ENCODE measurements at regions not wholly inside any gene's neighbourhood (a gene's known extent, or its start where the extent isn't known, plus 50 kb on each side); places are given as distances from the start of the nearest gene placed in this dataset.

DNA sequence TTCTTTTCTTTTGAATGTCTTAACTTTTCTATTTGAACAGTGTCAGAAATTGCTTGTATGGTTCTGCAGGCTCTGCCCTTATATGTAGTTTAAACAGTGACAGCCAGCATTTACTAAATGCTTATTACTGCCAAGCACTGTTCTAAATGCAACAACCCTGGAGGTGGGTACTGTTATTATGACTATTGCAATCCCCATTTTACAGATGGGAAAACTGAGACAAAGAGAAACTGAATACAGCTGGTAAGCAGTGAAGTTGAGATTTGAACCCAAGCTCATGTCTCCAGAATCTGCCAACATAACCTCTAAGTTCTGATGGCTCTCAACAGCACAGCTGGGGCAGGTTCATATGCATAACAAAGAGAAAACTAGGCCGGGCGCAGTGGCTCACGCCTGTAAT, 105.7 kb upstream of the GATA6 start:
- Mint-ChIP-seq H3K36me3 (ENCODE audit: insufficient read depth in 1 of 3, low read depth in 3 of 3) (no peaks in the 10 kb centered on the region), H3K27me3 (ENCODE audit: low read depth) (peaks cover 11% of the 10 kb centered on the region)

More for the DNA sequence above, 105.7 kb upstream of the GATA6 start:
- no peak overlapping the region for H3K56ac ChIP-seq (ENCODE audit: insufficient read length, low read depth, low read length)
- no peaks in the 10 kb centered on the region for H4K20me1 ChIP-seq (ENCODE audit: control insufficient read depth, insufficient read depth, insufficient read length)
- no peaks in the 10 kb centered on the region for H3K79me1 ChIP-seq (ENCODE audit: insufficient read depth, low read depth, low read length, poor library complexity, severe bottlenecking)
- no peak overlapping the region for H3K4me2 ChIP-seq (ENCODE audit: insufficient read depth, insufficient read length, low read length)
- no peak overlapping the region for H3K23ac ChIP-seq (ENCODE audit: insufficient read length, low read depth, low read length)
- no peaks in the 10 kb centered on the region for H3K9me3 ChIP-seq (ENCODE audit: control insufficient read depth, low read depth, low read length)
- H2BK120ac ChIP-seq (ENCODE audit: low read depth, low read length, poor library complexity, severe bottlenecking): no peak overlapping the region
- H3K18ac ChIP-seq (ENCODE audit: insufficient read length, low read depth, low read length): no peak overlapping the region
- no peaks in the 10 kb centered on the region; the same call in 1 of the 2 replicates for H3K27me3 ChIP-seq (ENCODE audit: insufficient read depth, low read length)
- no peak overlapping the region for H4K5ac ChIP-seq (ENCODE audit: insufficient read length, low read depth, low read length)
- no peak overlapping the region for H3K27ac ChIP-seq (ENCODE audit: insufficient read length, low read depth, low read length)
- H3K9ac ChIP-seq (ENCODE audit: extremely low read depth, insufficient read length, low read length): no peak overlapping the region
- no peak overlapping the region for H2BK12ac ChIP-seq (ENCODE audit: insufficient read length, low read depth, low read length)
- no peak overlapping the region for H4K91ac ChIP-seq (ENCODE audit: insufficient read length, low read depth, low read length)
- no peak overlapping the region for H2AFZ ChIP-seq (ENCODE audit: low read length)
- no peak overlapping the region for H3K27ac Mint-ChIP-seq
- peaks cover 5 to 12% of the 10 kb centered on the region in 2 experiments for H3K4me1 Mint-ChIP-seq
- no peak for DNase-seq
- H3K23me2 ChIP-seq (ENCODE audit: insufficient read length, low read depth, low read length, poor library complexity, severe bottlenecking): no peaks in the 10 kb centered on the region
- H2BK15ac ChIP-seq (ENCODE audit: low read depth, low read length): no peak overlapping the region
- H3K9me3 Mint-ChIP-seq: no peaks in the 10 kb centered on the region; a peak in 1 of 5 replicates
- WGBS (ENCODE audit: extremely low coverage, insufficient read length, low lambda C conversion rate): no CpG with 5 or more reads among the region's 3 CpGs
- H2AK5ac ChIP-seq (ENCODE audit: insufficient read length, low read length): no peak overlapping the region
- no peak overlapping the region for H3T11ph ChIP-seq (ENCODE audit: low read length)
- no peak overlapping the region for H4K8ac ChIP-seq (replicated peaks; ENCODE audit: insufficient read length, low read depth, low read length)
- no peaks in the 10 kb centered on the region for H3K79me2 ChIP-seq (ENCODE audit: insufficient read depth, low read length)
- TF ChIP-seq CTCF (conservative IDR thresholded peaks at IDR 0.05): no peak
- no peaks in the 10 kb centered on the region for H3K4me1 ChIP-seq (ENCODE audit: insufficient read depth, low read length)
- H3K4ac ChIP-seq (ENCODE audit: low read depth, low read length): no peak overlapping the region
- H3K4me3 Mint-ChIP-seq: no peak overlapping the region
- H3K14ac ChIP-seq (ENCODE audit: insufficient read depth, low read length): no peak overlapping the region
- no peak overlapping the region for H2BK20ac ChIP-seq (ENCODE audit: low read depth, low read length, poor library complexity, severe bottlenecking)
- no peak overlapping the region for H2BK5ac ChIP-seq (ENCODE audit: insufficient read length, low read length)

Data from H9 (cell line).